ENCODE measurements at regions not wholly inside any gene's neighbourhood (a gene's known extent, or its start where the extent isn't known, plus 50 kb on each side); places are given as distances from the start of the nearest gene placed in this dataset.

DNA sequence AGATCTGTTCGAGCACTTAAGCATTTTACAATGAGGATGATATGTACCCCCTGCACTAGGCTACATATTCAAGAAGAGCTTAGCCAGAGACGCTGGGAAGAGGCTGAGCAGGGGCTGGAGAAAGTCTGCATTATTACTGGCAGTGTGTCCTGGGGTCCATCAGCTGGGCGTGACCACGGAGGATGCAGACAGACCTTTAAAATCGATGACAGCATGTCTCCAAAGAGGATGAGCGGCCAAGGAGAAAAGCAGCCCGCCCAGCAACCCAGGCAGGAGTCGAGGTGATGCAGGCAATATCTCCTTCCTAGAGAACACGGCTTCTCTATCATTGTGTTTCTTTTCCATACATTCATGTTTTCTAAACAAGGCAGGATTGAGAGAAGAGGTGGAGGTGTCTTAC lies 300.7 kb downstream of the USP46 start:
- H3K27me3 Mint-ChIP-seq (ENCODE audit: low read depth, unreplicated experiment): no peaks in the 10 kb centered on the region
- Histone ChIP-seq H3K4me1 (ENCODE audit: insufficient read depth, low read length) (no peaks in the 10 kb centered on the region), H3K79me2 (ENCODE audit: insufficient read depth, low read length) (no peaks in the 10 kb centered on the region), H3K27me3 (ENCODE audit: insufficient read depth, low read length) (no peaks in the 10 kb centered on the region), H3K36me3 (ENCODE audit: insufficient read depth, low read length) (no peaks in the 10 kb centered on the region), H3K27ac (ENCODE audit: low read depth, low read length) (no peak overlapping the region), H3K9me3 (ENCODE audit: insufficient read depth, low read depth, low read length) (peaks cover 4% of the 10 kb centered on the region), H3K4me3 (ENCODE audit: insufficient read depth, low read depth, low read length) (no peak overlapping the region), H3K9ac (ENCODE audit: low read length) (no peak overlapping the region), H3K4me2 (ENCODE audit: low read length) (no peak overlapping the region), H4K20me1 (ENCODE audit: insufficient read depth, low read length) (no peaks in the 10 kb centered on the region), H2AFZ (ENCODE audit: low read depth, low read length) (no peak overlapping the region)
- TF ChIP-seq, protein P1, sequence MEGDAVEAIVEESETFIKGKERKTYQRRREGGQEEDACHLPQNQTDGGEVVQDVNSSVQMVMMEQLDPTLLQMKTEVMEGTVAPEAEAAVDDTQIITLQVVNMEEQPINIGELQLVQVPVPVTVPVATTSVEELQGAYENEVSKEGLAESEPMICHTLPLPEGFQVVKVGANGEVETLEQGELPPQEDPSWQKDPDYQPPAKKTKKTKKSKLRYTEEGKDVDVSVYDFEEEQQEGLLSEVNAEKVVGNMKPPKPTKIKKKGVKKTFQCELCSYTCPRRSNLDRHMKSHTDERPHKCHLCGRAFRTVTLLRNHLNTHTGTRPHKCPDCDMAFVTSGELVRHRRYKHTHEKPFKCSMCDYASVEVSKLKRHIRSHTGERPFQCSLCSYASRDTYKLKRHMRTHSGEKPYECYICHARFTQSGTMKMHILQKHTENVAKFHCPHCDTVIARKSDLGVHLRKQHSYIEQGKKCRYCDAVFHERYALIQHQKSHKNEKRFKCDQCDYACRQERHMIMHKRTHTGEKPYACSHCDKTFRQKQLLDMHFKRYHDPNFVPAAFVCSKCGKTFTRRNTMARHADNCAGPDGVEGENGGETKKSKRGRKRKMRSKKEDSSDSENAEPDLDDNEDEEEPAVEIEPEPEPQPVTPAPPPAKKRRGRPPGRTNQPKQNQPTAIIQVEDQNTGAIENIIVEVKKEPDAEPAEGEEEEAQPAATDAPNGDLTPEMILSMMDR (IDR thresholded peaks at IDR 0.05; ENCODE audit: insufficient read depth, low read depth, low read length): no peak
- TF ChIP-seq EZH2 (IDR thresholded peaks at IDR 0.05; ENCODE audit: insufficient read depth, low read length): no peak
- no peaks in the 10 kb centered on the region for H3K36me3 Mint-ChIP-seq (ENCODE audit: low read depth, unreplicated experiment)
- DNase-seq (ENCODE audit: low read depth) (no peak), FAIRE-seq (no peak)
- no peaks in the 10 kb centered on the region for H3K4me1 Mint-ChIP-seq (ENCODE audit: low read depth, unreplicated experiment)
- no peak overlapping the region for H3K4me3 Mint-ChIP-seq (ENCODE audit: unreplicated experiment)
- H3K9me3 Mint-ChIP-seq (ENCODE audit: unreplicated experiment): no peaks in the 10 kb centered on the region
- no peak overlapping the region for H3K27ac Mint-ChIP-seq (ENCODE audit: unreplicated experiment)

DNA sequence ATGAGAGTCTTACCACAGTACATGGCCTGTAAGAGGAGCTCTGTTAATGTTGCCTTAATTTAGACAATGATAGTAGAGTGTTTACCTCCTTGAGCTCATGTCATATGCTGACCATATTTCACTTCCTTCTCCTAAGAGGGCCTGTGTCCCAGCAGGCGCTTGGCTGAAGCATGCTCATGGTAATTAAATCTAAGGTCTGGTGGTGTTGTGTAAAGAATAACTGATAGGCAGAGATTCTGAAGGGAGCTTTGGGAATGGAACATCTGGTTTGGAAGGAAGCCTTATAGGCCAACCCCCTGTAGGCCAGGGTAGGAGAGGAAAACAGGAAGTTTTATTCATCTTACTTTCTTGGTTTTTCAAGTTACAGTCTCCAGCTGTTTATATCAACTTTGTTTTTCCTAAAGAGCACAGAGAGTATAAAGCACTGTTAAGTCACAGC lies 300.2 kb downstream of the USP46 start:
- no peak overlapping the region for H3K27ac ChIP-seq (ENCODE audit: low read depth, low read length)
- H2AFZ ChIP-seq (ENCODE audit: low read depth, low read length): no peak overlapping the region
- no peaks in the 10 kb centered on the region for H3K27me3 Mint-ChIP-seq (ENCODE audit: low read depth, unreplicated experiment)

DNA sequence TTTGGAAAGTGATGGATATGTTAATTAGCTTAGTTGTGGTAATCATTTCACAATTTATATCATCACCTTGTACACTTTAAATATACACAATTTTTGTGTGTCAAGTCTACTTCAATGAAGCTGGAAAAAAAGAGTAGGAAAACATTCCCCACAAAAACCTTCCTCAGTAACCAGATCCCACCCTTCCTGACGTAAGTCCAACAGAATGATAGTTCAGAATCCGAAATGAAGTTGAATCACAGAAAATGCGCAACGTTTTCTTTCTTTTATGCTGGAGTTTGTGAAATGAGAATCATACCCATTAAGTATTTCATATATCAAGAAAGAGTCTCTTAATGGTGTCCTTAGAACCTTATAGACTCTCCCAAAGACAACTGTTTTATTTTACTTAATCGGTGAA lies 292.9 kb downstream of the USP46 start:
- no peak overlapping the region for H3K27ac ChIP-seq (ENCODE audit: low read depth, low read length)
- Mint-ChIP-seq H3K4me1 (ENCODE audit: low read depth, unreplicated experiment) (peaks cover 2% of the 10 kb centered on the region), H3K27me3 (ENCODE audit: low read depth, unreplicated experiment) (no peaks in the 10 kb centered on the region), H3K4me3 (ENCODE audit: unreplicated experiment) (no peak overlapping the region), H3K27ac (ENCODE audit: unreplicated experiment) (no peak overlapping the region), H3K36me3 (ENCODE audit: low read depth, unreplicated experiment) (no peaks in the 10 kb centered on the region), H3K9me3 (ENCODE audit: unreplicated experiment) (no peaks in the 10 kb centered on the region)
- no peaks in the 10 kb centered on the region for H3K36me3 ChIP-seq (ENCODE audit: insufficient read depth, low read length)
- H3K27me3 ChIP-seq (ENCODE audit: insufficient read depth, low read length): no peaks in the 10 kb centered on the region
- no peak overlapping the region for H3K4me3 ChIP-seq (ENCODE audit: insufficient read depth, low read depth, low read length)
- DNase-seq (ENCODE audit: low read depth) (no peak), FAIRE-seq (no peak)
- H3K9me3 ChIP-seq (ENCODE audit: insufficient read depth, low read depth, low read length): no peaks in the 10 kb centered on the region
- TF ChIP-seq EZH2 (IDR thresholded peaks at IDR 0.05; ENCODE audit: insufficient read depth, low read length): no peak
- TF ChIP-seq, protein P1 (IDR thresholded peaks at IDR 0.05; ENCODE audit: insufficient read depth, low read depth, low read length): no peak
- no peak overlapping the region for H2AFZ ChIP-seq (ENCODE audit: low read depth, low read length)
- no peaks in the 10 kb centered on the region for H4K20me1 ChIP-seq (ENCODE audit: insufficient read depth, low read length)
- H3K9ac ChIP-seq (ENCODE audit: low read length): no peak overlapping the region
- no peak overlapping the region for H3K4me2 ChIP-seq (ENCODE audit: low read length)
- no peaks in the 10 kb centered on the region for H3K79me2 ChIP-seq (ENCODE audit: insufficient read depth, low read length)
- H3K4me1 ChIP-seq (ENCODE audit: insufficient read depth, low read length): no peaks in the 10 kb centered on the region

More for the DNA sequence above, 300.2 kb downstream of the USP46 start:
- no peaks in the 10 kb centered on the region for H3K36me3 Mint-ChIP-seq (ENCODE audit: low read depth, unreplicated experiment)
- Histone ChIP-seq H3K9me3 (ENCODE audit: insufficient read depth, low read depth, low read length) (peaks cover 4% of the 10 kb centered on the region), H3K4me3 (ENCODE audit: insufficient read depth, low read depth, low read length) (no peak overlapping the region), H3K27me3 (ENCODE audit: insufficient read depth, low read length) (no peaks in the 10 kb centered on the region), H3K36me3 (ENCODE audit: insufficient read depth, low read length) (no peaks in the 10 kb centered on the region), H4K20me1 (ENCODE audit: insufficient read depth, low read length) (no peaks in the 10 kb centered on the region), H3K79me2 (ENCODE audit: insufficient read depth, low read length) (no peaks in the 10 kb centered on the region), H3K9ac (ENCODE audit: low read length) (no peak overlapping the region), H3K4me2 (ENCODE audit: low read length) (no peak overlapping the region), H3K4me1 (ENCODE audit: insufficient read depth, low read length) (no peaks in the 10 kb centered on the region)
- DNase-seq (ENCODE audit: low read depth) (no peak), FAIRE-seq (no peak)
- no peak overlapping the region for H3K27ac Mint-ChIP-seq (ENCODE audit: unreplicated experiment)
- H3K4me3 Mint-ChIP-seq (ENCODE audit: unreplicated experiment): no peak overlapping the region
- TF ChIP-seq EZH2 (IDR thresholded peaks at IDR 0.05; ENCODE audit: insufficient read depth, low read length): no peak
- TF ChIP-seq, protein P1 (IDR thresholded peaks at IDR 0.05; ENCODE audit: insufficient read depth, low read depth, low read length): no peak
- no peaks in the 10 kb centered on the region for H3K9me3 Mint-ChIP-seq (ENCODE audit: unreplicated experiment)
- no peaks in the 10 kb centered on the region for H3K4me1 Mint-ChIP-seq (ENCODE audit: low read depth, unreplicated experiment)
